ENCODE measurements at regions not wholly inside any gene's neighbourhood (a gene's known extent, or its start where the extent isn't known, plus 50 kb on each side); places are given as distances from the start of the nearest gene placed in this dataset.

GRCh38 chr9:15357050-15357653 lies 50.1 kb upstream of the TTC39B start:
- TF ChIP-seq CTCF (IDR thresholded peaks at IDR 0.05; ENCODE audit: insufficient read depth, low read length, poor library complexity, severe bottlenecking) (no peak), EZH2phosphoT487 (conservative IDR thresholded peaks at IDR 0.05; ENCODE audit: low read length) (no peak)
